WTC11 (cell line): ENCODE measurements at regions not wholly inside any gene's neighbourhood (a gene's known extent, or its start where the extent isn't known, plus 50 kb on each side); places are given as distances from the start of the nearest gene placed in this dataset.

Experiments
- ARID4B ChIP-seq: sonication (generic); formaldehyde crosslinking; IDR thresholded peaks from 2 replicates; pipeline ENCODE4 v1.8.0; 2023; ENCODE audit warnings: missing genetic modification reagents, mild to moderate bottlenecking, borderline replicate concordance
- ZNF317 ChIP-seq: sonication (generic); formaldehyde crosslinking; IDR thresholded peaks from 2 replicates; pipeline ENCODE4 v1.8.1; 2023; ENCODE audit warnings: low read depth, mild to moderate bottlenecking, moderate library complexity, missing genetic modification reagents, borderline replicate concordance
- ZNF425 ChIP-seq: fragments of 250-450 bp; sonication (Bioruptor Pico); conservative IDR thresholded peaks from 2 replicates; pipeline ENCODE4 v1.9.0; 2021; ENCODE audit warnings: mild to moderate bottlenecking

- no peak for TF ChIP-seq ZNF317 (CRISPR knock-in tag)
- TF ChIP-seq ZNF425 (CRISPR knock-in tag), result no peak
- TF ChIP-seq ARID4B (CRISPR knock-in tag), result no peak
Measured at GRCh38 chr3:59473636-59474035, 423.8 kb upstream of the CFAP20DC start.
